Smooth muscle cell (in vitro differentiated cells): ENCODE measurements at regions not wholly inside any gene's neighbourhood (a gene's known extent, or its start where the extent isn't known, plus 50 kb on each side); places are given as distances from the start of the nearest gene placed in this dataset.

Experiments used
- DNase-seq: peaks from one replicate; lab custom pipeline; 2025; ENCODE audit not compliant: unreplicated experiment; lab: John Stamatoyannopoulos, UW
- H2AFZ ChIP-seq: fragments of 200-600 bp; sonication (generic); 2 replicates; pipeline ENCODE4 v1.6.0; 2016; ENCODE audit warnings: antibody characterized with exemption, low read depth, mild to moderate bottlenecking
- H3F3A ChIP-seq: fragments of 200-600 bp; sonication (generic); 2 replicates; pipeline ENCODE4 v1.6.0; 2017; ENCODE audit warnings: antibody characterized with exemption, low read depth
- H3K27ac ChIP-seq: fragments of 200-600 bp; sonication (generic); 2 replicates; pipeline ENCODE4 v1.5.1; 2016; ENCODE audit warnings: low read depth, mild to moderate bottlenecking
- H3K27me3 ChIP-seq: fragments of 200-600 bp; sonication (generic); 2 replicates; pipeline ENCODE4 v1.6.1; 2016; ENCODE audit warnings: low read depth, mild to moderate bottlenecking
- H3K36me3 ChIP-seq: fragments of 200-600 bp; sonication (generic); 2 replicates; pipeline ENCODE4 v1.5.1; 2016; ENCODE audit warnings: low read depth
- H3K4me1 ChIP-seq: fragments of 200-600 bp; sonication (generic); 2 replicates; pipeline ENCODE4 v1.5.1; 2016; ENCODE audit warnings: low read depth
- H3K4me2 ChIP-seq: fragments of 200-600 bp; sonication (generic); 2 replicates; pipeline ENCODE4 v1.6.0; 2016; ENCODE audit warnings: mild to moderate bottlenecking
- H3K4me3 ChIP-seq: fragments of 200-600 bp; sonication (generic); 2 replicates; pipeline ENCODE4 v1.5.1; 2016; ENCODE audit warnings: mild to moderate bottlenecking
- H3K79me2 ChIP-seq: fragments of 200-600 bp; sonication (generic); 2 replicates; pipeline ENCODE4 v1.6.0; 2016; ENCODE audit warnings: low read depth, mild to moderate bottlenecking
- H3K9ac ChIP-seq: fragments of 200-600 bp; sonication (generic); 2 replicates; pipeline ENCODE4 v1.6.0; 2016; ENCODE audit warnings: low read depth
- H3K9me3 ChIP-seq: fragments of 200-600 bp; sonication (generic); replicated peaks from 2 replicates; pipeline ENCODE4 v1.5.1; 2016; ENCODE audit warnings: low read depth
- H4K20me1 ChIP-seq: fragments of 200-600 bp; sonication (generic); 2 replicates; pipeline ENCODE4 v1.6.0; 2016; ENCODE audit warnings: low read depth
- WGBS: methylation state at CpG from one replicate; pipeline ENCODE4 v1.1.7; 2016; ENCODE audit warnings: low lambda C conversion rate; 5-methylcytosine and 5-hydroxymethylcytosine counted together
- TF ChIP-seq, protein P1 (sequence below): fragments of 200-600 bp; sonication (generic); IDR thresholded peaks from 2 replicates; pipeline ENCODE4 v1.5.1; 2017; ENCODE audit warnings: borderline replicate concordance, mild to moderate bottlenecking, antibody characterized with exemption; ENCODE audit not compliant: insufficient read depth, poor library complexity, severe bottlenecking

DNA sequence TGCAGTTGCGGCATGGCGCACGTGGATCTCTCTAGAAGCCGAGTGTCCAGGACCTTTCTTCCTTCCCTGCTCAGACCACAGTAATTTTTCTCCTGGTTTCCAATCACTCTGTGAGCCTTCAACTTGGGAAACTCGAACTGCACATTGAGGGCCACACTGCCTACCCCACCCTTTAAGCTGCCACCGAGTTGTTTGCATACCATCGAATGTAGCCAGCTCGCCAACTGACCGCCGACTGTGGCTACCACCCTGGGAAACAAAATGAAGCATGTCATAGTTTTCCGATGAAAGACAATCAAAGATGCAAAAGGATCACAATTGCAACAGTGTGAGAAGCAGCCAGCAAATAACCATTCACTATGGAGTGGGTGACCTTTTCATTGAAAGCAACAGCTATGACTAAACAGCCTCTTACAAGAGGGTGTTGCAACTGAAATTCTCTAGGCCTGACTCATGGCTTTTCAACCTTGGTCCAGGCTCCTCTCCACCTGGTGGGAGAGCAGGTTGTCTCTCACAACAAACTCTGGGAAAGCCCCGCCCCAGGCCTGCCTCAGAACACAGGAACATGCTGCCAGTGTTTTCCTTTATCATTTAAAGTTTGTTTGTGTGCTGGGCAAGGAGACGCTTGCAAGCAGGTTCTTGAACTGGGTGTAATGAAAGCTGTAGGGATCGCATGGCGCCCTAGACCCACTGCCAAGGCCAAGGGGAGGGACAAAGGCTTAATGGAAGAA lies 141.7 kb upstream of the SERP2 start:
- no peaks in the 10 kb centered on the region for H3K36me3 ChIP-seq
- H3K27ac ChIP-seq, result peak overlapping the region; percentile 76
- H3K4me1 ChIP-seq, result no peaks in the 10 kb centered on the region
- H2AFZ ChIP-seq, result no peak overlapping the region
- H4K20me1 ChIP-seq, result no peaks in the 10 kb centered on the region
- no peak overlapping the region for H3K4me3 ChIP-seq
- no peaks in the 10 kb centered on the region for H3K9me3 ChIP-seq
- TF ChIP-seq, protein P1, sequence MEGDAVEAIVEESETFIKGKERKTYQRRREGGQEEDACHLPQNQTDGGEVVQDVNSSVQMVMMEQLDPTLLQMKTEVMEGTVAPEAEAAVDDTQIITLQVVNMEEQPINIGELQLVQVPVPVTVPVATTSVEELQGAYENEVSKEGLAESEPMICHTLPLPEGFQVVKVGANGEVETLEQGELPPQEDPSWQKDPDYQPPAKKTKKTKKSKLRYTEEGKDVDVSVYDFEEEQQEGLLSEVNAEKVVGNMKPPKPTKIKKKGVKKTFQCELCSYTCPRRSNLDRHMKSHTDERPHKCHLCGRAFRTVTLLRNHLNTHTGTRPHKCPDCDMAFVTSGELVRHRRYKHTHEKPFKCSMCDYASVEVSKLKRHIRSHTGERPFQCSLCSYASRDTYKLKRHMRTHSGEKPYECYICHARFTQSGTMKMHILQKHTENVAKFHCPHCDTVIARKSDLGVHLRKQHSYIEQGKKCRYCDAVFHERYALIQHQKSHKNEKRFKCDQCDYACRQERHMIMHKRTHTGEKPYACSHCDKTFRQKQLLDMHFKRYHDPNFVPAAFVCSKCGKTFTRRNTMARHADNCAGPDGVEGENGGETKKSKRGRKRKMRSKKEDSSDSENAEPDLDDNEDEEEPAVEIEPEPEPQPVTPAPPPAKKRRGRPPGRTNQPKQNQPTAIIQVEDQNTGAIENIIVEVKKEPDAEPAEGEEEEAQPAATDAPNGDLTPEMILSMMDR, result no peak
- H3K79me2 ChIP-seq, result no peaks in the 10 kb centered on the region
- DNase-seq, result no peak
- H3K4me2 ChIP-seq, result peak overlapping the region; percentile 1
- WGBS, result 79% methylated on average over 15 of the region's 15 CpGs
- H3K9ac ChIP-seq, result no peak overlapping the region
- H3K27me3 ChIP-seq, result no peaks in the 10 kb centered on the region
- peaks cover 12% of the 10 kb centered on the region for H3F3A ChIP-seq

DNA sequence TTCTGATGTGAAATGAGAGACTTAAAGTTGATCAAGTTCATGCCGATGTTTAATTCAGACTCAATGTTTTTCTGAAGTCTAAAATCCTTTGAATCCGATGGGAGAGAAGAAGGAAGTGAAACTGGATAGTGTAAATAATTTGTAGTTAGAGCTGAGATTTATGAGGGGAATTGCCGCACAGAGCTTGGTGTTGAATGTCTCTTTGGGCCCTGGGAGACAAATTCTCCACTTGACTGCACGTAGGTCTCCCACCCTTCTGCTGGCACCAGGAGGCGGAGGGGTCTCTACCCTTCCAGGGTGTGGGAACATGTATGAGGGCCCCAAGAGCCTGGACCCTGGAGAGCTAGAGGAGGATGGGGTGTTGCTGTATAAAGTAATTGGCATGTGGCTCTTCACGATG lies 140.8 kb upstream of the SERP2 start:
- no peaks in the 10 kb centered on the region for H4K20me1 ChIP-seq
- 75% methylated on average over 6 of the region's 6 CpGs for WGBS

DNA sequence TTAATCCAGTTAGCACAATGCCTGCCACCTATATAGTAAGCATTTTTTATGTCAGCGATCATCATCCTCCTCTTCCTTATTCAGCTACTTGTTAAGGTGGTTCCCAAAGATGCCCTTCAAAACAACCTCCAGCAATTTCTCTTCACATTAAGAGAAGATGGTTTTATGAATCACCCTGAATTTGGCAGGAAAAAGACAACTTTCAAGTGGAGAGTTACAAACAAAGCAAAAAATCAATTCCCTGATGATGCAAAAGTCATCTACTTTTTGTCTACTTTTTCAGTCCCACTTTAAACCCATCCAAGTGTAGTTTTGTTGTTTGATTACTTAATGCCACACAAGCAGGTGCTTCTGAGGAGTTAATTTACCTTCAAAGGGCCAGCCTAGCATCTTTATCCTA lies 139.1 kb upstream of the SERP2 start:
- H3K27ac ChIP-seq, result no peak overlapping the region
- no peaks in the 10 kb centered on the region for H3K36me3 ChIP-seq
- no peaks in the 10 kb centered on the region for H3K9me3 ChIP-seq
- 93% methylated on average over 1 of the region's 1 CpG for WGBS
- no peak overlapping the region for H3K4me2 ChIP-seq
- H3K27me3 ChIP-seq, result no peaks in the 10 kb centered on the region
- H3F3A ChIP-seq, result peaks cover 24% of the 10 kb centered on the region
- no peaks in the 10 kb centered on the region for H3K79me2 ChIP-seq
- H3K4me3 ChIP-seq, result no peak overlapping the region
- H2AFZ ChIP-seq, result no peak overlapping the region
- H4K20me1 ChIP-seq, result no peaks in the 10 kb centered on the region
- peaks cover 12% of the 10 kb centered on the region for H3K4me1 ChIP-seq
- no peak overlapping the region for H3K9ac ChIP-seq
- DNase-seq, result no peak
- TF ChIP-seq, protein P1, result no peak

More for the DNA sequence above, 140.8 kb upstream of the SERP2 start:
- TF ChIP-seq, protein P1, result no peak
- Histone ChIP-seq H2AFZ (no peak overlapping the region), H3F3A (peaks cover 16% of the 10 kb centered on the region), H3K27me3 (no peaks in the 10 kb centered on the region), H3K9ac (no peak overlapping the region), H3K4me1 (peaks cover 3% of the 10 kb centered on the region), H3K4me3 (no peak overlapping the region), H3K4me2 (no peak overlapping the region), H3K27ac (peak overlapping the region; percentile 76), H3K79me2 (no peaks in the 10 kb centered on the region), H3K9me3 (no peaks in the 10 kb centered on the region), H3K36me3 (no peaks in the 10 kb centered on the region)
- DNase-seq, result no peak

DNA sequence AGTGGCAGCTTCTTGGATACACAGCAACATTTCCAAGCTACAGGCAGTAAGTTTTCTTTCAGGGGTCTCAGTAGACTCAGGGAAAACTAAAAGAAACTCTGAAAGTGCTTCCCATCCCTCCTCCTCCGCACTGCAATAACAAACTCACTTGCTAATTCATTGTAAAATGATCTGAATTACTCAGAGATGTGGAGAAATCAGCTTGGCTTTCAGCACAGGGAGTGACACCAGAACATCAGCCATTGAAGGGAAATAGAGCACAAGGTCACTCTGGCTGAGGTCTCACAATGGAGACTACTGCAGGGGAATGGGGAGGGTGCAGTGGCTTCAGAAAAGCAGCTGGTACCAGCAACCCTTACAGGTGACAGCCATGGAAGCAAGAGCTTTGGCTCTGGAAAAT lies 137.3 kb upstream of the SERP2 start:
- H2AFZ ChIP-seq, result no peak overlapping the region
- peaks cover 24% of the 10 kb centered on the region for H3F3A ChIP-seq
- peaks cover 19% of the 10 kb centered on the region for H3K4me1 ChIP-seq
- no peak for DNase-seq
- no peaks in the 10 kb centered on the region for H3K79me2 ChIP-seq
- H3K4me2 ChIP-seq, result peak overlapping the region; percentile 18
- no peaks in the 10 kb centered on the region for H3K27me3 ChIP-seq
- H3K9ac ChIP-seq, result no peak overlapping the region
- no peaks in the 10 kb centered on the region for H3K36me3 ChIP-seq
- no peaks in the 10 kb centered on the region for H3K9me3 ChIP-seq
- peak overlapping the region; percentile 97 for H3K27ac ChIP-seq
- H4K20me1 ChIP-seq, result no peaks in the 10 kb centered on the region
- H3K4me3 ChIP-seq, result no peak overlapping the region
- 93% methylated on average over 1 of the region's 1 CpG for WGBS
- TF ChIP-seq, protein P1, result no peak
